ENCODE measurements at regions not wholly inside any gene's neighbourhood (a gene's known extent, or its start where the extent isn't known, plus 50 kb on each side); places are given as distances from the start of the nearest gene placed in this dataset.

DNA sequence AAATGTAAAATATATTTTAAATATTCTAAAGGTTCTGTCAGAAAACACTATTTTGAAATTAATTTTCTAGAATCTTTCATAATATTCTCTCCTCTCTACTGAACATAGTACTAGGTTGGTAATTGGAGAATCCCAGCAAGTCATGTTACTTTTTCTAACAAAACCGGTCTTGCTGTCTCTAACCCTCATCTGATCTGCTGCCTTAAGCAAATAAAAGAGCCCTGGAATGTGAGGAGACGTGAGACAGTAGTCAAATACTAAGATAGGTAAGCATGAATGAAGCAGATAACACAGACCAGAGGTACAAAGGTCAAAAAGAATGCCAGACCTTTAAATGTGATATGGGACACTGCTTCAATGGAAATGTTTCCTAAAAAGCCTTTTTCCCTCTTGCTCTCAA lies 462.4 kb upstream of the NUPR2 start:
- TF ChIP-seq, protein P1, sequence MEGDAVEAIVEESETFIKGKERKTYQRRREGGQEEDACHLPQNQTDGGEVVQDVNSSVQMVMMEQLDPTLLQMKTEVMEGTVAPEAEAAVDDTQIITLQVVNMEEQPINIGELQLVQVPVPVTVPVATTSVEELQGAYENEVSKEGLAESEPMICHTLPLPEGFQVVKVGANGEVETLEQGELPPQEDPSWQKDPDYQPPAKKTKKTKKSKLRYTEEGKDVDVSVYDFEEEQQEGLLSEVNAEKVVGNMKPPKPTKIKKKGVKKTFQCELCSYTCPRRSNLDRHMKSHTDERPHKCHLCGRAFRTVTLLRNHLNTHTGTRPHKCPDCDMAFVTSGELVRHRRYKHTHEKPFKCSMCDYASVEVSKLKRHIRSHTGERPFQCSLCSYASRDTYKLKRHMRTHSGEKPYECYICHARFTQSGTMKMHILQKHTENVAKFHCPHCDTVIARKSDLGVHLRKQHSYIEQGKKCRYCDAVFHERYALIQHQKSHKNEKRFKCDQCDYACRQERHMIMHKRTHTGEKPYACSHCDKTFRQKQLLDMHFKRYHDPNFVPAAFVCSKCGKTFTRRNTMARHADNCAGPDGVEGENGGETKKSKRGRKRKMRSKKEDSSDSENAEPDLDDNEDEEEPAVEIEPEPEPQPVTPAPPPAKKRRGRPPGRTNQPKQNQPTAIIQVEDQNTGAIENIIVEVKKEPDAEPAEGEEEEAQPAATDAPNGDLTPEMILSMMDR (IDR thresholded peaks at IDR 0.05) = no peak
- TF ChIP-seq EZH2 (IDR thresholded peaks at IDR 0.05) = no peak
